HFF-Myc (cell line): ENCODE measurements at regions not wholly inside any gene's neighbourhood (a gene's known extent, or its start where the extent isn't known, plus 50 kb on each side); places are given as distances from the start of the nearest gene placed in this dataset.
"Not testable (repeated sequence)": the region's sequence is repeated elsewhere in the genome, so short reads cannot be mapped to it uniquely, and the experiment has no call there.

Source experiments
- DNase-seq: peaks from one replicate; pipeline ENCODE4 v3.0.0-alpha.2; 2011; ENCODE audit warnings: low read depth; ENCODE audit errors: extremely low read depth
- H3K4me3 ChIP-seq: replicated peaks from 2 replicates; pipeline ENCODE4 v1.5.1; 2011; ENCODE audit warnings: low read depth, mild to moderate bottlenecking, control low read depth, low read length
- TF ChIP-seq, protein P1 (sequence below): IDR thresholded peaks from 2 replicates; pipeline ENCODE4 v1.5.1; 2012; ENCODE audit warnings: mild to moderate bottlenecking, low read depth, low read length, control low read depth; ENCODE audit errors: missing control alignments

DNA sequence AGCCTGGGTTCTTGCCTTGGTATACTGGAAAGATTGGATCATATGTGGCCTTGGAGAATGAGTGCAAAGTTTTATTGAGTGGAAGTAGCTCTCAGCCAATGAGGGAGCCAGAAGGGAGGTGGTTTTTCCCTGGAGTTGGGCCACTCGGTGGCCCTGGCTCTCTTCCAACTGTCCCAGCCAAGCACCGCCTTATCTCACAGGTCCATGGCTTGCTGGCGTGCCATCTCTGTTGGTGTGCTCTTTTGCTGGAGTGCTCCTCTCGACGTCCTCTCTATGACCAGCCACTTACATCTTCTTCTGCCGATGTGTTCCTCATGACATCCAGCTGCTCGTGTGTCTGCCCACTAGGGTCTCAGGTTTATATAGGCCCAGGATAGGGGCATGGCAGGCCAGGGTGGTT, 505.9 kb upstream of the SYNCRIP start:
- no peak for DNase-seq
- TF ChIP-seq, protein P1, sequence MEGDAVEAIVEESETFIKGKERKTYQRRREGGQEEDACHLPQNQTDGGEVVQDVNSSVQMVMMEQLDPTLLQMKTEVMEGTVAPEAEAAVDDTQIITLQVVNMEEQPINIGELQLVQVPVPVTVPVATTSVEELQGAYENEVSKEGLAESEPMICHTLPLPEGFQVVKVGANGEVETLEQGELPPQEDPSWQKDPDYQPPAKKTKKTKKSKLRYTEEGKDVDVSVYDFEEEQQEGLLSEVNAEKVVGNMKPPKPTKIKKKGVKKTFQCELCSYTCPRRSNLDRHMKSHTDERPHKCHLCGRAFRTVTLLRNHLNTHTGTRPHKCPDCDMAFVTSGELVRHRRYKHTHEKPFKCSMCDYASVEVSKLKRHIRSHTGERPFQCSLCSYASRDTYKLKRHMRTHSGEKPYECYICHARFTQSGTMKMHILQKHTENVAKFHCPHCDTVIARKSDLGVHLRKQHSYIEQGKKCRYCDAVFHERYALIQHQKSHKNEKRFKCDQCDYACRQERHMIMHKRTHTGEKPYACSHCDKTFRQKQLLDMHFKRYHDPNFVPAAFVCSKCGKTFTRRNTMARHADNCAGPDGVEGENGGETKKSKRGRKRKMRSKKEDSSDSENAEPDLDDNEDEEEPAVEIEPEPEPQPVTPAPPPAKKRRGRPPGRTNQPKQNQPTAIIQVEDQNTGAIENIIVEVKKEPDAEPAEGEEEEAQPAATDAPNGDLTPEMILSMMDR, result no peak

DNA sequence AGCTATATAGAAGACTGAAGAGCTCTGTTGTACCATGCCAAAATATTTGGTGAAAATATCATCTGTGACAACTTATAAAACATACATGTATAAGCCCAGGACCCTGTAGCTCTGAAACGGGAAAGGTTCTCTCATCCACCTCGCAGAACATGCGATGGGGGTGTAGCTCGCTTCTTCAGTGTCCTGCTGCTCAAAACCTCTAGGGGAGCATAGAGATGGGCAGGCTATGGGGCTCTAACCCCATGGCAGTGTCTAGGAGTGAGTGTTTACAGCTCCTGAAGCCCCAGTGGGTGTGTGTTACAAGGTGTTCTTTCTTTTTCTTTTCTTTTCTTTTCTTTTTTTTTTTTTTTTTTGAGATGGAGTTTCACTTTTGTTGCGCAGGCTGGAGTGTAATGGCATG, 505.2 kb upstream of the SYNCRIP start:
- TF ChIP-seq, protein P1, result no peak
- H3K4me3 ChIP-seq, result no peak overlapping the region
- DNase-seq, result no peak

More for the DNA sequence above, 505.9 kb upstream of the SYNCRIP start:
- no peak overlapping the region for H3K4me3 ChIP-seq

DNA sequence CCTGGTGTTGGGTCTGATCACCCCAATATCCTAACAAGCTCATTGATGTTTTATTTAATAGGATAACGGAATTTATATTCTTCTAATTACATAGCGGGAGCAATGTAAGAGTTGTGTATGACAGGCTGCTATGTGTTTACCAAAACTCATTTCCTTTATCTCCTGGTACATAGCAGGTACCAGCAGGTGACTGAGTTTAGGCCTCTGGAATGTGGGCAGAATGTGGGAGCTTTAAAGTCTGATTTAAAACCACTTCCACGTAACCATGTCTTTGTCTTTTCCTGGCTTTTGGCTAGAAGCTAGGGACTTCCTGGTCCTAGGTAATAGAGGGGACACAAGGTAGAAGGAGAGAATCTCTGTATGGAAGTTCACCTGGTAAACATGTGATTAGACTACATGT, 504.6 kb upstream of the SYNCRIP start:
- no peak for DNase-seq
- H3K4me3 ChIP-seq, result no peak overlapping the region
- TF ChIP-seq, protein P1, result no peak

DNA sequence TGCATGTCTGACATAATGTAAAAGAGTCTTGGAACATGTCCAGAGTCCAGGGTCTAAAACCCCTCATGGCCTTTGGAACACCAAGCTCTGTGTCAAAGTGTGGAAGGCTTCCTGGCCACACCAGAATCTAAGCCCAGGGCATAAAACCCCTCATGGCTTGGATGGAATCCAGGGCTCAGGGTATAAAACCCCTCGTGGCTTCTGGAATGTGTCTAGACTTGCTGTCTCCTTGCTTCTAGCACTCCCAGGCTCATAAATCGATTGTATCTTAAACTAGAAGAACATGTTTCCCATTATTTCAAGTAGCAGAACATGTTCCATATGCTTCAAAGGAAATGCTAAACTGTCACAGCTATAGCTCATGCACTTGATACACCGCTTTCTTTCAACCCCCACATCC, 504.1 kb upstream of the SYNCRIP start:
- not testable (repeated sequence) for H3K4me3 ChIP-seq, DNase-seq

DNA sequence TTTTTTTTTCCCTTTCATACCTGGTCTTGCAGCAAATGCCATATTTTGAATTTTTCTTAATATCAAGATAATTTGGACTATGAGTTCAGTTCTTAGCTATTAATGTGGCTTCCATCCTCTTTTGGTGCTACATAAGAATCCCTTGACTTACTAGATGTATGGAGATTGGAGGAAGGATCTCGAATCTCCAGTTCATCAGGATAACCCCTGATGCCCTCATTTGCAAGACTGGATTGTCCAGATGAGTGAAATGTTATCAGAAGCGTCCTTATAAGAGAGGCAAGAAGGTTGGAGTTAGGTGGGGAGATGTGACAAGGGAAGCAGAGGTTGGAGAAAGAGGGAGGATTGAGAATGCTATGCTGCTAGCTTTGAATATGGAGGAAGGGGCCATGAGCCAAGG, 499.6 kb upstream of the SYNCRIP start:
- H3K4me3 ChIP-seq, result no peak overlapping the region
- DNase-seq, result no peak
- TF ChIP-seq, protein P1, result no peak

DNA sequence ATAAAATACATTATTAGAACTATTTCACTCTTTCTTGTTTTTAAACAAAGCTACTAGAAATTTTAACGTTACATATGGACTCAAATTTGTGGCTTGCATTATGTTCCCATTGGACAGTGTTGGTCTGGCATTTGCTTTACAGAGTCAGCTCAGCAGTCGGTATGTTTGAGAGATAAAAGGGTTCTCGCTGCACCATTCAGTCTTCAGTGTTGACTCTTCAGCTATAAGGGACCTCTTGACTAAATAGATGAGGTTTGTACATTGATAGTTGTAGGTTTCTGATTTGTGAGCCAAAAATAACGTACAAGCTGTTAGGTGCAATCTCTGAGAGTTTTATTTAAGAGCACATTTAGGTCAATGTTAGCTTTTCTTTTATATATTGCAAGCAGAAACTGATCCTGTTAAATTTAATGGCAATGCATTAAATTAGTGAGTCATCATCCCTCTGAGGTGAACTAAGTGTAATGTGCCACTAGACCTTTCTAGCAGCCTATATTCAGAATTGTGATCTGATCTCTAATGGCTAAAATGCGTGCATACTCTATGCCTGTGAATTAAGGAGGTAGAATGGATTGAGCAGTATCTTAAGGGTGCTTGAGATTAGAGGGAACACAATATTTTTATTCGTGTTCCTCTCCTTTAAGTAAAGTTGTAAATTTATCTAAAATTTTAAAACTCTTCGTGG, 485.6 kb upstream of the SYNCRIP start:
- no peak for DNase-seq
- TF ChIP-seq, protein P1, result no peak
- no peak overlapping the region for H3K4me3 ChIP-seq

DNA sequence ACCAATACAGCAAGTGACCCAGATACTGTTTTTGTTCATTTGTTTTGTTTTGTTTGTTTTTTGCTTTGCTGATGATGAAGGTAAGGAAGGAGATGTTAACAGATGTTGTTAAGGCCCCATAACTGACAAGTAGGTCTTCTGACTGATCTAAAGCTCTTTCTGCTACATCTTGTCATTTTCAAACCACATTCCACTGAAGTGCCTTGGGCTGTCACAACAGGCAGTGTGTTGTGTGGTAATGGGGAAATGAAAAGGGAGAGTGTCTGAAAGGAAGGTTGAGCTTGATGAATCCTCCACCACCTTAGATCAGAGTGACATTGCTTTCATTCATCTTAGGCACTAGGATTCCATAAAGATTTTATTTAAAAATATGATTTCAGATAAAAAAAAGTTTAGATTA, 479.4 kb upstream of the SYNCRIP start:
- H3K4me3 ChIP-seq, result no peak overlapping the region
- no peak for DNase-seq
- TF ChIP-seq, protein P1, result no peak
